HG03558 (cell line): ENCODE measurements at regions not wholly inside any gene's neighbourhood (a gene's known extent, or its start where the extent isn't known, plus 50 kb on each side); places are given as distances from the start of the nearest gene placed in this dataset.
"Not testable (repeated sequence)": the region's sequence is repeated elsewhere in the genome, so short reads cannot be mapped to it uniquely, and the experiment has no call there.

Source experiments
- ATAC-seq: cut with Tn5 transposase; IDR thresholded peaks from one replicate; pipeline ENCODE4 v1.9.1; 2021; ENCODE audit warnings: moderate number of reproducible peaks; ENCODE audit not compliant: unreplicated experiment; ENCODE audit errors: extremely low read depth

DNA sequence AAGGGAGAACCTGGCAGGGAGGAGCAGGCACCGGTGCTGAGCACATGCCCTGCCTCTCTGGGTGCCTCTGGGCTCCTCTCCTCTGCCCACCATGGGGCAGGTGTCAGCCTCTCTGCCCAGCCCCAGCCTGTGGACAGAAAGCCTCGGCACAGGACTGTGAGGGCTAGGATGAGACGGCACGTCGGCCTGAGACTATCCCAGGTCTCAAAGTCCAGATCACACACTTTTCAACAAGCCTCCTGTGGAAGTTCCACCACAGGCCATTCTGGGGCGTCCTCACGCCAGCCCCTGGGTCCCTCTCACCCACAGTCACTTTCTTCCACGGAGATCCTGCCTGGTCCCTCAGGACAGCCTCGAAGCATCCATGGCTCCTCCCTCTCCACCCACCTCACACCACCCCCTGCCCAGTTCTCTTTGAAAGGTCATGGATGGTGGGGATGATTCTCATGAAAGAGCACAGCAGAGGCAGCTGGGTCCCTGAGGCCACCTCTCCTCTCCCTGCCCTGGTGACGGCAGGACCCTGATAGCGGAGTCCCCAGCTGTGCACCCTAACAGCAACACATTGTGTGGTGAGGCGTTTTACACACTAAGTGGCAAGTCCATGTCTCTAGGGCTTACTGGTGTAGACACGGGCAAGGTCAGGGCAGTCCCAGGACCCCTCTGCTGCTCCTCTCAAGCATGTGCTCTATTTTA, 569.4 kb upstream of the SALL3 start:
- no peak for ATAC-seq

DNA sequence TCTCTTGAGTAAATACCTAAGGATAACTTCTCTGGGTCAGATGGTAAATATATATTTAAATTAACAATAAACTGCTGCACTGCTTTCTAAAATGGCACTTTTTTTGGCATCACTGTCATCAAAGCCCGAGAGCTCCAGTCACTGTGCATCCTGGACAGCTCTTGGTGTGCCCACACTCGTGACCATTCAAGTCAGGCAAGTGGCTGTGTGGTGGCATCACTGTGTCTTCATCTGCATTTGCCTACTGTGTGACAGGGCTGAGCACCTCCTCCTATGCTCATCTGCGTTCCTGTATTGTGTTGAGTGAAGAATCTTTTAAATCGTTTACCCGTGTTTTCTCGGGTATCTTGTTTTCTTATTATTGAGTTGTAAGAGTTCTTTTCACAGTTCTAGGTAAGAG, 568.1 kb upstream of the SALL3 start:
- no peak for ATAC-seq

DNA sequence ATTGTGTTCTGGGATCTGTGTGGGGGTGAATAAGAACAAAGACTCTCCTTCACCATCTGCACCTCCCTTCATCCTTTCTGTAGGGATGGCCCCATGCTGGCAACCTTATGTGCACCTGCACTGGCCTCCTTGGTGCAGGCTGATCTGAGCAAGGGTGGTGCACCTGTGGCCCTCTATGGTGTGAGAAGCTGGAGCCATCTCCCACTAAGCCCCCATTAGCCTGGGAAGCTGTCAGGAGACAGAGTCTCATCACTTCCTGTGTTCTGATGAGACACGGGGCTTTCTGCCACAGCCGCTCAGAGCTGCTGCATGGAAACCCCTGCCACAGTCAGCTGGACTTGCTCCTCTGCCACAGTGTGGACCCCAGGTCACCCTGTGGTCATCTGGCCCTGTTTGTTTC, 565.3 kb upstream of the SALL3 start:
- no peak for ATAC-seq

DNA sequence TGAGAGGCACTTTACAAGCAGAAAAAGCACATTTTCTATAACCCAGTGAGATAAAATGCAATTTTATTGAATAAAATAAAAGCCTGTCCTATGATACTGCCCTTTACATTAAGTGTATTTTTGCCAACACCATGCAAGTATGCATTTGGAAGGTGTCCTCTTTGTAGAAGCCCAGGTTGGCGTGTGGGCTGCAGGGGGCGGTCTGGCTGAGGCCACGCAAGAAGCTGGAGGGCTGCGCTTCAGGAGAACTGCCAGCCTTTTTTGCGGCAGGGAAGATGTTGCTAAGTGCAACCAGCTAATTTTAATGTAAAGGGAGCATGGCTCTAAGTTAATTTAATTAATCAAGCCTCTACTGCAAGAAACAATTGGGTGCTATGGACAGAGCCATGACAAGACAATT, 562.8 kb upstream of the SALL3 start:
- no peak for ATAC-seq

DNA sequence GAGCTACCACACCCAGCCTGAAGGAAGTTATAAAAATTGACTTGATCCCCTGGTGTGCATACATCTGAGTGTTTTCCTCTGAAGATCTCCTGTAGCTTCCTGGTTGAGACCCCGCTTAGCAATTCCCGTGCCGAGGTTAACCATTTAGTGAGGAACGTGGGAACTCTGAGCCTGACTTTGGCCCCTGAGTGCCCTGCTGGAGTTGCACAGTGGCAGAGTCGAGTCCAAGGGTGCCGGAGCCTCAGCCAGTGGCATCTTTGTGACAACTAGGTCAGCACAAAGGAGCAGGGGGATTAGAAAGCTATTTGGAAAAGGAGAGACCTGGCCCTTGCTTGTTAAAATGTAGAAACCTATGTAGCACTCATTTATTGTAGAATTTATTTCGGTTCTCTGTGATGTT, 561.2 kb upstream of the SALL3 start:
- ATAC-seq, result no peak

DNA sequence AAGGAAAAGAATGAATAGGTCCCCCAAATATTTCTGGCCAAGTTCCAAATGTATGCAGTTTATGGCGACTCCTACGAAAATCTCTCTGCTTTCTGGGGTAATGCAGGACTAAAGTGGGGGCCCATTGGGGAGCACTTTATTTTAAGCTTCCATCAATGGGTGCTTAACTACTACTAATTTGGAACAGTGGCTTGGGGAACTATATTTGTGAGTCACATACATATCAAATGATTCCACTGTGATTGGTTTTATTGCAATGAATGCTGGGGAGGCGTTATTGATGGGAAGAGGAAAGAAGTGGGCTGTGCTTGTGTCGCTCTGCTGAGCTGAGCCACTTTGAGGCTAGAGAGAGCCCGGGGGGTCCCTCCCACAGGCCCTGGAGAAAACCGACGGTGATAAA, 560.4 kb upstream of the SALL3 start:
- no peak for ATAC-seq

DNA sequence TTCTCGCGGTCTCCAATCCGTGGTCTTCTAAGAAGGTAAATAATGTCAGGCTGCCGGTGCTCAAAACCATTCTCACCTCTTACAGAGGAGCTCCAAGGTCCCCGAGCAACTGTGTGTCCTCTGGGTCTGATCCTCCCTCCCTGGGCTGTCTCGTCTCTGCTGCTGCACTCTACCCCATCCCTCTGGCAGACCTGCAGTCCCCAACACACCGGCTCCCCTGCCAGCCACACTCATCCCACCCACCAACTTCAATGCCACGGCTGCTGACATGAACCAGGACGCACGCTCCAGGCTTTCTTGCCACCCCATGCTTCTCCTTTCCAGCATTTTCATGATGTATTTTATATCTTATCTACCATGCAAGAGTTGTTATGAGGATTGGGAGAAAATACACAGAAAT, 559.5 kb upstream of the SALL3 start:
- no peak for ATAC-seq

DNA sequence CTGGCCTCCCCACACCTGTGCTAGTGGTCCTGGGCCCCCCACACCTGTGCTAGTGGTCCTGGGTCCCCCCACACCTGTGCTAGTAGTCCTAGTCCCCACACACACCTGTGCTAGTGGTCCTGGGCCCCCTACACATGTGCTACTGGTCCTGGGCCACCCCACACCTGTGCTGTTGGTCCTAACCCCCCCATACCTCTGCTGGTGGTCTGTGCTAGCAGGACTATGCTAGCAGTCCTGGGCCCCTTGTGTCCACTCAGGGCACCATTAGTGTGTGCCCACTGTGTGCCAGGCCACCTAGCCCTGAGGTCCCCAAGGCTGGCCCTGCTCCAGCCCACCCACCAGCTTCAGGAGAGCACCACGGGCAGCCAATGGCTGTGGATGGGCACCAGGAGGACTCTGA, 558.2 kb upstream of the SALL3 start:
- no peak for ATAC-seq

DNA sequence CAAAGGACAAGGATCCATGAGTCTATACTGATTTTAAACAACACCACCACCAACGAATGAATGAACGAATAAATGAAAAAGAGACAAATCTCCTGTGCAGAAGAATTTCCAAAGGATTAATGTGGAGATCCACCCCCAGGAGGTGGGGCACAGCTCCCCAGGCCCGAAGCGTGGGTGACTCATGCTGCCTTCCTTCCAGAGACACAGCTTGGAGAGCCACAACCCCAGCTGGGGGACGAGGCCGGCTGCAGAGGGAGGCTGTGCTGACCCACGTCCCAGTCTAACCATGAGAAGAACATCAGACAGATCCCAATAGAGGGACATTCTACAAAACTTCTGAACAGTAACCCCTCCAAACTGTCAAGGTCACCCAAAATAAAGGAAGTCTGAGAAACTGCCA, 557.3 kb upstream of the SALL3 start:
- ATAC-seq, result no peak

DNA sequence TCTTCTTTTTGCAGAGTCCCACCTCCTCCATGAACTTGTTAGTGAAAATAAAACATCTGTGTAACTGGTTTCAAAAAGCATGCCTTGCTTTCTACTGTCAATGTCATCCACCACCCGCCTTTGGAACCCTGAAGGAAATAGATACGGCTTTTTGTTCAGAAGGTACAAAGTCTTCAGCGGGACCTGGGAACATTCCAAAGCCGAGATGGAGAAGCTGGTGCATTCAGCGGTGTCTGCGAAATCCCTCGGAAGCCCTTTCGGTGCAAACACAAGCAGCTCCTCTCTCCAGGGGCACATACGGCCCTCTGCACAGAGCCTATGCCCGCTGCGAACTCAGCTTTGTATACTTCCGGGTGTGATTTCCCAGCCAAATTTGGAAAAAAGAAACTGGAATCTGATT, 555.8 kb upstream of the SALL3 start:
- ATAC-seq, result no peak

DNA sequence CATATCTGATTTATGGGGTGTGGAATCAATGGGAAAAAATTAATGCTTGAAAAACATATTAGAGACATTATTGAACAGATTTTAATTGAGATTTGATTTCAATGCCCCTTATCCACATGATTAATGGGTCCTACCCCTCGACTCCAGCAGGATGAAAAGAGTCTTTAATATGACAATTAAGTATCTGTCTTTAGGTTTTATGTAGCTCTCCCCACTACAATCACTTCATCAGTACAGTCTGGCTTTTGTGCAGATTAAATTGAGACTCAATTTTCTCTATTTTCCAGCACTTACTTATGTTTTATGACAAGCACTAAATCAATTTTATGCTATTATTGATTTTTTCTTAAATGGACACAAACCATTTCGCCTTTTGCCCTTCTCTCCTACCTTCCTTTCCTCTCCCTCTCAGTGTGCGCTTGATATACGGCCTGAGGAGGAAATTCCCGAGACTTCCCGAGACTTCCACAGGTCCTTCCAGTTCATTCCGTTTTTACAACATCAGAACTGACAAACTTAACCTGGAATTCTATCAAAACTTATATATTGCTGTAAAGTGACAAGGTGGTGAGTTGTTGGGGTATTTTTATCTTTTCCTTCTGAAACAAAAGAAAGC, 555.1 kb upstream of the SALL3 start:
- ATAC-seq, result no peak

DNA sequence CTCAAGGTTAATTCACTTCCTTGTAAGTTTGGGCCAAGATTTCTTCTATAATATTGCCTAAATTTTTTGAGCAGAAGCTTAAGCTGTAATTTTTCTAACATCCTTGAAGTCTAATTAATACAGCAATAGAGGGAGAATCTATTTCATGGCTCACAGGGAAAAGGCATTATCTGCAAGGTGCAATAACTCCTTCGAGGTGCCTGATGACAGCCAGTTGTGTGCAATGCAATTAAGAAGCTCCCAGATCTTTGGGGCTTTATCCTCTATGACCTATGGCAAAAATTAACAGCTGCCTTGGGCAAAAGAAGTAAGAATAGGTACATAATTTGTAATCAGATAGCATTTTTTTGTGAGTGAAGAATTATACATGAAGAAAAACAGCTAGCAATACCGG, 554.6 kb upstream of the SALL3 start:
- ATAC-seq, result no peak

DNA sequence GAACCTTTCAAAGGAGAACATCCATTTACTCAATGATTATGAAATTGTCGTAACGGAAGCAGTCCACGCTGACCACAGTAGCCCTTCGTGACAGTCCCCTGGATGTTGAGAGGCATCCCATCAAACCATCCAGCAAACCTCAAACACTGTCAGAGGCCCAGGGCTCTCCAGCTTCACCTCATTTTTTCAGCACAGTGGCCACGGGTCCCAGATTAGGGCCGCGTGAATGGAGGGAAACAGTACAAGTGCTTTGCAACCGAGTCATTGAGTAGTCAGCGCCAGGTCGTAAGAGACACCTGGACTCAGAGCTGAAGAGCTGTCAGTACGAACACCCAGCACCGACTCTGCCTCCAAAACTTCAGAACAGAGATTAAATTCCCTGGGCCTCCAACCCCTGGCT, 552.5 kb upstream of the SALL3 start:
- no peak for ATAC-seq

DNA sequence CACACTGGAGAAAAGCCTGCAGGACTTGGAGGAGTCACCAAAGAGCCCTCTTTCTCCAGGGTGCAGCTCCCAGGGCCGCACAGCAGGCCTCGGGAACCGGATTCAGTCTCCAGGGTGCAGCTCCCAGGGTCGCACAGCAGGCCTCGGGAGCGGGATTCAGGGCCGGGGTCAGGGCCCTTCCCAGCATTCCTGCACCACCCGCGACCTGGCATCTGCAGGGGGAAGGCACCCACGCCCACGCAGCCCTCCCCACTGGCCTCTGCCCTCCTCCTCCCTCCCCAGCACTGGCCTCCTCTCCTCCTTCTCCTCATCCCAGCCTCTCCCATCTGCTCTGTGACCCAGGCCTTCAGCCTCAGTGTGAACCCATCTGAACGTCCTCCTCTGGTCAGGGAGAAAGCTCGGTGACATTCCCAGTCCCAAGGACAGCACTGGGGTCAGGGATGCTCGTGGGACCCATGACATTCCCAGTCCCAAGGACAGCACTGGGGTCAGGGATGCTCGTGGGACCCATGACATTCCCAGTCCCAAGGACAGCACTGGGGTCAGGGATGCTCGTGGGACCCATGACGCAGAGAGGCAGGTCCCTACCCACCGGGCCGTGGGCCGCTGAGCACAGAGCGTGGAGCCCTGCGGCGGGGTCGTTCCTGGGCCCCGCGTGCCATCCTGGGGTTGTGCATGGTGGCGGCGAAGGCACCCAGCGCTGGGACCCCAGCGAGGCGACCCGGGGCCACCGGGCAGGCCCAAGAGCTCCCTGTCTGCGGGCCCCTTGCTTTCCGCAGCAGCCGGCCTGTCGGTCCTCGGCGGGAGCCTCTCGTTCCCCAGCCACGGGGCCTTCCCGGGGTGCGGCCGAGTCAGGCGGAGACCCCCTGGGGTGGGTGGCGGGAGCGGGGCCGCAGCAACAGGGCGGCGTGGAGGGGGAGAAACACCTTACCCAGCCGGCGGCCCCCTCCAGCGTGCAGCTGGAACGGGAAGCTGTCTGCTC, 550.2 kb upstream of the SALL3 start:
- no peak for ATAC-seq

DNA sequence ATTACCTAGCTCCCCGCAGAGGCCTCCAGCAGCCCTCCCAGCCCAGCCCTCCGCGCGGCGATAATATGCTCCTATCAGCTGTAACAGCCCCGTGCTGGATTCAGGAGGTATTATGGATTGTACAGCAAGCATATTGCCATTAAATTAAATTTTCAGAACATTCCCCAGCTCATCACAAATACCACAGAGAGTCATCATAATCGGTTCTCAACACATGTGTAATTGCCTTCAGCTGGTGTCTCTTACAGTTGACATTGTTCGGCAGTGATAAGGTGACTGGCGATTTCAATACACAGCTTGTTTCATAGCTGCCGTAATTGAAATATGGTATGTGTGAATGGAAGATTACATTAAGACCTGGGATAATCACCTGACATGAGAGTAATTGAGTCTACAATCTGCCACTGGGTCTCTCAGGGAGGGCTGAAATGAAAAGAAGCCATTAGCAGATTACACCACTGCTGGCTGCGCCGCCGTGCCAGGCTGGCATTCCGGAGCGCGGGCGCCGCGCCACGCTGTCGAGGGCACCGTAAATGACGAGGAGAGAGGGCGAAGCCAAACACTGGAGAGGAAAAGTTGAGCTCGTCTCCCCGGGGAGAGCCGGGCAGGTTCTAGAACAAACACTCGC, 549.4 kb upstream of the SALL3 start:
- ATAC-seq, result no peak

DNA sequence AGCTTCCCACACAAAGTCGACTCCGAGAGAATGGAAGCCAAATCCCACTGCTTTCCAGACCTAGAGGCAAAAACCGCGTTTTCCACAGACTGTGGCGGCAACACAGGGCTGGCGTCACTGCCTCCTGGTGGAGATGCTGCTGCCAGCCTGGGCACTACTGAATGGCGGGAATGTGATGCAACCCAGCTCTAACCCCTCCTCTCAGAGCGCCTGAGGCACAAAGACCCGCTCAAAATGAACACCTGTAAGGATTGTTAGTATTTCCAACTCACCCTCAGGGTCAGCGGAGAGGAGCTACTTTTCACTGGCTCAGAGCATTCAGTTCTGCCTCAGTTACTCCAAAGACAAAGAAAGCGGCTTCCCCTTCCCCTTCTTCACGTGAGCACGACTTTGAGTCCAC, 548.0 kb upstream of the SALL3 start:
- ATAC-seq, result no peak

DNA sequence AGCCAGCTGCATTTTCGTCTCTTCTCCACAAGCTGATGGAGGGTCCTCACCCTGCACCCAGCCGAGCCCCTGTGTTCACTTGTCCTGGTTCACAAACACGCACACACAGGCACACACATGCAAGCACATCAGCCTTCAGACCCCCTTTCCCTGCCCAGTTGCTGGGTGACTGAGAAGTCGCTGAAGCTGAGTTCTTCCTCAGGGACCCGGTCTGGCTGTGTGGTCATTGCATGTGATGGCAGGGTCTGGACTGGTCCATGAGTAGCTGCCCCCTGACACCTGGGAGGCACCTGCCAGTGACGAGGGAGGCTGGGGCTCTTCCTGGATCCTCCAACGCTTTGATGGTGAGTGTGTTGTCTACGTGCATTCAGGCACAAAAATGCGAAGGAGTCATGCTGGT, 546.1 kb upstream of the SALL3 start:
- no peak for ATAC-seq

DNA sequence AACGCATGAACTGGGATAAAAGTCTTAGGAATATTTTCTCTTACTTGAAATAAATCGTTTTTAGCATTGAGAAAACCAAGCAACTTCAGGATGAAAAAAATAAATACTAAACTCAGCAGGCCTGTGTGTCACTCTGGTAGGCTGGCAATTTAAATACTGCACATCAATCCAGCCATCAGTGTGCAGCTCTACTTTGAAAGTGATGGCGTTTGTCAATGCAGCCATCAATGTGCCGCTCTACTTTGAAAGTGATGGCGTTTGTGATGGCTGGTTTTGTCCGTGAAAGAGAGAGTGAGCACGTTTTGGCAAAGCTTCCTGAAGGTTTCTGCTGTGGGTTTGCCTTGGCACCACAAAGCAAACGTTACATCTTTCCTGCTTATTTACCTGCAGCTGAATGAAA, 543.5 kb upstream of the SALL3 start:
- ATAC-seq, result no peak

DNA sequence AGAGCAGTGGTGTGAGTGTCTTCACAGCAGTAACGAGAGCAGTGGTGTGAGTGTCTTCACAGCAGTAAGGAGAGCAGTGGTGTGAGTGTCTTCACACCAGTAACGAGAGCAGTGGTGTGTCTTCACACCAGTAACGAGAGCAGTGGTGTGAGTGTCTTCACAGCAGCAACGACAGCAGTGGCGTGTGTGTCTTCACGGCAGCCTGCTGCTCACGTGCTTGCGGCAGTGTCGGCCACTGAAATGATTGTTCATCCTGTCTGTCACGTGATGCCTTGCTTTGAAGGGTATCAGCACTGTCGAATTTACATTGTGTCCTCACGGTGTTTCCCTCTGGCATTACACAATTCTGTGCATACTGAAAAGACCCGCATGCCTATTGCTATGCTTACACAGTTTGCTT, 541.4 kb upstream of the SALL3 start:
- not testable (repeated sequence) for ATAC-seq

DNA sequence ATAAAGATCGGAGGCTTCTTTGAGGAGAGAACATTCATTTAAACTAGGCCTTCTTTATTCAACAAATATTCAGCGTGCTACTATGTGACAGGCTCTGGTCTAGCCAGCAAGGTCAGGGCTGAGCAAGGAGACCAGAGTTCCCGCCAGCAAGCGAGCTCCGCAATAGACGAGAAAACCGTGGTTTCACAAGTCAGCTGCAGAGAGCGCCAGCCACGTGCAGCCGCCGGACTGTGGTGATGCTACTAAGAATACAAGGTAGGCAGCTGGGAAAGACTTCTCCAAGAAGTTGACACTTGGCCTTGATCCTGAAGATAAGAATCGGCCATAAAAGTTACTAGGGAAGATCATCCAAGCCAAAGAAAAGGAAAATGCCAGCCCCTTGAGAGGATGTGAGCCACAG, 533.7 kb upstream of the SALL3 start:
- ATAC-seq, result no peak

DNA sequence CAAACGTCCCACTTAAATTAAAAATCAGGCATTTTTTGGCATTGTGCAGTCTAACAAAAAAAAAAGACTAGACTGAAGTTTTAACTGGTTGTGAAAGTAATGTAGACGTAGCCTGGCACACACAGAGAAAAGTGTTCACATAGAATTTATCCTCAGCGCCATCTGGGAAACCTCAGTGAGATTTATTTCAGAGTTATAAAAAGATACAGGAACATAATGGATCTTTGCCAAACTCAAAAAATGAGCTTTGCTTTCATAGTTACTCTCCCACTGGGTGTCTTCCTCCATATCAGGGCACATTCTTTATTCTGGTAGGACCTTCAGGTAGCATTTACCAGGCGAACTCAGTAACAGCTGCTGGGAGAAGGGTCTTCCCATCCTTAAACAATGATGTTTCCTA, 532.4 kb upstream of the SALL3 start:
- ATAC-seq, result no peak
